ENCODE measurements at regions not wholly inside any gene's neighbourhood (a gene's known extent, or its start where the extent isn't known, plus 50 kb on each side); places are given as distances from the start of the nearest gene placed in this dataset.
"Not testable (repeated sequence)": the region's sequence is repeated elsewhere in the genome, so short reads cannot be mapped to it uniquely, and the experiment has no call there.

- DNase-seq (ENCODE audit: low spot score), result no peak
Measured at GRCh38 chr4:71209161-71209560, 129.7 kb upstream of the SLC4A4 start.

- DNase-seq (ENCODE audit: low spot score), result no peak
Measured at GRCh38 chr4:71210823-71211222, 128.0 kb upstream of the SLC4A4 start.

- DNase-seq (ENCODE audit: low spot score), result no peak
Measured at GRCh38 chr4:71211748-71212147, 127.1 kb upstream of the SLC4A4 start.

- DNase-seq (ENCODE audit: low spot score), result no peak
Measured at GRCh38 chr4:71212216-71212615, 126.6 kb upstream of the SLC4A4 start.

- DNase-seq (ENCODE audit: low spot score), result no peak
Measured at GRCh38 chr4:71214578-71214977, 124.2 kb upstream of the SLC4A4 start.

GRCh38 chr4:71216316-71216959 is 122.4 kb upstream of the SLC4A4 start:
- DNase-seq (ENCODE audit: low spot score), result no peak

GRCh38 chr4:71217688-71218087 is 121.1 kb upstream of the SLC4A4 start:
- no peak for DNase-seq (ENCODE audit: low spot score)

- not testable (repeated sequence) for DNase-seq (ENCODE audit: low spot score)
Measured at GRCh38 chr4:71220848-71221247, 118.0 kb upstream of the SLC4A4 start.

GRCh38 chr4:71221510-71222466 is 117.0 kb upstream of the SLC4A4 start:
- DNase-seq (ENCODE audit: low spot score), result no peak

- no peak for DNase-seq (ENCODE audit: low spot score)
Measured at GRCh38 chr4:71222661-71223060, 116.2 kb upstream of the SLC4A4 start.

- peak; percentile 49 for DNase-seq (ENCODE audit: low spot score)
Measured at GRCh38 chr4:71229477-71230270, 109.1 kb upstream of the SLC4A4 start.

- no peak for DNase-seq (ENCODE audit: low spot score)
Measured at GRCh38 chr4:71230271-71231128, 108.3 kb upstream of the SLC4A4 start.

- no peak for DNase-seq (ENCODE audit: low spot score)
Measured at GRCh38 chr4:71231129-71232055, 107.4 kb upstream of the SLC4A4 start.

GRCh38 chr4:71232056-71232430 is 106.8 kb upstream of the SLC4A4 start:
- DNase-seq (ENCODE audit: low spot score), result no peak

- DNase-seq (ENCODE audit: low spot score), result no peak
Measured at GRCh38 chr4:71232846-71233245, 106.0 kb upstream of the SLC4A4 start.

- DNase-seq (ENCODE audit: low spot score), result no peak
Measured at GRCh38 chr4:71235311-71236201, 103.3 kb upstream of the SLC4A4 start.

GRCh38 chr4:71236226-71236625 is 102.6 kb upstream of the SLC4A4 start:
- DNase-seq (ENCODE audit: low spot score), result no peak

GRCh38 chr4:71237641-71238040 is 101.2 kb upstream of the SLC4A4 start:
- no peak for DNase-seq (ENCODE audit: low spot score)

- peak; percentile 7 for DNase-seq (ENCODE audit: low spot score)
Measured at GRCh38 chr4:71239365-71239764, 99.5 kb upstream of the SLC4A4 start.
